ENCODE measurements at regions not wholly inside any gene's neighbourhood (a gene's known extent, or its start where the extent isn't known, plus 50 kb on each side); places are given as distances from the start of the nearest gene placed in this dataset.
"Not testable (repeated sequence)": the region's sequence is repeated elsewhere in the genome, so short reads cannot be mapped to it uniquely, and the experiment has no call there.

DNA sequence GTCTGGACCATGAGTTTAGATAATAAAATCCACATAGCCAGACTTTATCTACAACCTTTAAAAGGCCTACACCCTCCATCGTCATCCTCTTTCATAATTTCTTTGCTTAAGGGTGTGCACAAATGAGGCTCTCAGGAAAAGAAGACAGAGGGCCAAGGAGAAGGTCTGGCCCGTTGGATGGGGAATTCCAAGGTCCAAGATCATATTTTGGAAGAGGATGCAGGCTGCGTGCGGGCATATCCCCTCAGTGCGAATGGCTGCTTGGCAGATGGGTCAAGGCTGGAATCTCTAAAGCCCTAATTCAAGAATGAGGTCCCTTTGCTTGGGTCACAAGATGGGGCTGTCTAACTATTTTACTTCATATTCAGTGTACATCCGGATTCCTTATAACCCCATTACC, 782.2 kb upstream of the NCAM2 start:
- DNase-seq = no peak

DNA sequence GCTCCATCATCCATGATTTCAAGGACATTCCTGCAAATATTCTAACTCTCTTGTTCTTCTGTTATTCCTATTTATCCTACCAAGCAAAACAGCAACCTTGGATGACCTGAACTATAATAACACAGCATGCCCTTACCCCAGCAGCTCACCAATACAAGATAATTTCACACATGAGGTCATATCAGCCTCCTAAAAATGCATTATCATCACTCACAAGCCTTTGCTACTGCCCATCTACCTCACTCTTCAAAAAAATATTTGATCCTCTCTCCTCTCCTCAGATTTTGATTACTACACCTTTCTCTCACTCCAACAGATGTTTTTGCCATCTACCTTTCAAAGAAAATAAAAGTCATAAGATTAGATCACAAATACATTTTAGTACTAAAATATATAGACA, 777.6 kb upstream of the NCAM2 start:
- no peak for DNase-seq

DNA sequence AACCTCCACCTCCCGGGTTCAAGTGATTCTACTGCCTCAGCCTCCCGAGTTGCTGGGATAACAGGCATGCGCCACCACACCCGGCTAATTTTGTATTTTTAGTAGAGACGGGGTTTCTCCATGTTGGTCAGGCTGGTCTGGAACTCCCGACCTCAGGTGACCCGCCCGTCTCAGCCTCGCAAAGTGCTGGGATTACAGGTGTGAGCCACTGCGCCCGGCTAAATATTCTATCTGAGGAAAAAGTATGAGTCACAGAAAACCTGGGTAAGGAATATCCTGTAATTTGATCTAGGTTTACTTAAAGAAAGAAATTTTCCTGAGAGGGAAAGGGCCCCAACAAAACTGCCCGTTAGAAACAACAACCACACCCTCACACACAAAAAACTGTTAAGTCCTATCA, 776.2 kb upstream of the NCAM2 start:
- DNase-seq = not testable (repeated sequence)

DNA sequence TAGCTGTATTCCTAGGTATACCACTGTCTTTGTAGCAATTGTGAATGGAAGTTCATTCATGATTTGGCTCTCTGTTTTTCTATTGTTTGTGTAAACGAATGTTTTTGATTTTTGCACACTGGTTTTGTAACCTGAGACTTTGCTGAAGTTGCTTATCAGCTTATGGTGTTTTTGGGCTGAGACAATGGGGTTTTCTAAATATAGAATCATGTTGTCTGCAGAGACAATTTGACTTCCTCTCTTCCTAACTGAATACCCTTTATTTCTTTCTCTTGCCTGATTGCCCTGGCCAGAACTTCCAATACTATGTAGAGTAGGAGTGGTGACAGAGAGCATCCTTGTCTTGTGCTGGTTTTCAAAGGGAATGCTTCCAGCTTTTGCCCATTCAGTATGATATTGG, 761.6 kb upstream of the NCAM2 start:
- DNase-seq = not testable (repeated sequence)

DNA sequence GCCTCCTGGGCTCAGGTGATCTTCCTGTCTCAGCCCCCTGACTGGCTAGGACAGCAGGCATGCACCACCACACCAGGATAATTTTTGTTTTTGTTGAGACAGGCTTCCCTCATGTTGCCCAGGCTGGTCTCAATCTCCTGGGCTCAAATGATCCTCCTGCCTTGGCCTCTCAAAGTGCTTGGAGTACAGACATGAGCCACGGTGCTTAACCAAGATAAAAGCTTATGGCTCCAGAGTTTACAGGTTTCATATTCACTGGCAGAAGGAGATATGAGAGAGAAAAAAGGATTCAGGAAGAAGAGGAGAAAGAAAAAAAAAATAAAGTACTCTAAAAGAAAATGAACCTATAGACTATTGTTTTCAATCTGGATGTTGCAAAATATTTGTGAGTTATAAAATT, 748.8 kb upstream of the NCAM2 start:
- no peak for DNase-seq

DNA sequence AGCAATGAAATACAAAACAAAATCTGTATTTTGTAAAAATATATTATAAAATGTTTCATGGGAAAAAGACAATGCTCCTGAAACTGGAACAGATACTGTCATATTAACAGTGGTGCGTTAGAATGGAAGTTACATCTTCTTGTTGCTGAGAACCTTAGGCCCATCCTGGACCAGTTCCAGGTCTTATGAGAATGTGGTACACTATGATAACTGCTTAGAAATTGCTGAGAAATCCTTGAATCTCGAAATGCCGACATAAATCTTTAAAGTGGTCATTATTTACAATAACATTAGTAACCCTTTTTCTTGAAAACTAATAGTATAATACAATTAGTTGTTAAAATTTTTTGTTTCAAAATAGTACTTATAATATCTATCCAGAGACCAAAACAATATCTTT, 747.9 kb upstream of the NCAM2 start:
- DNase-seq = no peak

DNA sequence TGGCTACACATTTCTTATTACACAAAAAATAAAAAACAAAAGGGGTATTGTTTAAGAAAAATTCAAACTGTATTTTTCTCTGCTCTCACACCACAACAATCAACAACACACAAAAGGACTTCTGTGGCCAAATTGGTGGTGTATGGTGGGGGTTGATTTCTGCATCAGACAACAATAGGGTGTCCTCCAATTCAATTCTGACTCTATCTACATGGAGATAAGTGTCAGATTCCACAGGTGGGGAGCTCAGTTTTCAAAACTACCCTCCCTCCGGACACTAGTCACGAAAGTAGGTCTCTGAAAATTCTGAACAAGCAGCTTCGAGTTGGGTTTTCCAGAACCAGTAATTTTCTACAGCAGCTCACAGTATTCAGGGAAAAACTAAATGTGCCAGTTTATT, 744.9 kb upstream of the NCAM2 start:
- DNase-seq = no peak

DNA sequence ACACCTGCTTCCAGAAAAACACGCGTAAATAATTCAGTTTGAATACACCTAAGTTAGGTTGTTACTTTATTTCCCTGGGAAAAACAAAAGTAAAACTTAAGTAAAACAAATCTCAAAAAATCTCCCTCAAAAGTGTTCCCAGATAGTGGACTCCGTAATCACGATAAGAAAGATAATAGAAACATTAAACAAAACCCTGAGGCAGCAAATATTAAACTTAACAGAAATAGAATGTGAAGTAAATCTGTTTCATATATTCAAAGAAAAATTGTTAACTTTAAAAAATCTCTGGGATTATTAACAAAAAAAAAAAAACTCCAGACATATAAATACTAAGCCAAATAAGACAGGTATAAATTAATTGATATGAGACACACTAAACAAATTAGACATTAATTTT, 743.2 kb upstream of the NCAM2 start:
- no peak for DNase-seq

DNA sequence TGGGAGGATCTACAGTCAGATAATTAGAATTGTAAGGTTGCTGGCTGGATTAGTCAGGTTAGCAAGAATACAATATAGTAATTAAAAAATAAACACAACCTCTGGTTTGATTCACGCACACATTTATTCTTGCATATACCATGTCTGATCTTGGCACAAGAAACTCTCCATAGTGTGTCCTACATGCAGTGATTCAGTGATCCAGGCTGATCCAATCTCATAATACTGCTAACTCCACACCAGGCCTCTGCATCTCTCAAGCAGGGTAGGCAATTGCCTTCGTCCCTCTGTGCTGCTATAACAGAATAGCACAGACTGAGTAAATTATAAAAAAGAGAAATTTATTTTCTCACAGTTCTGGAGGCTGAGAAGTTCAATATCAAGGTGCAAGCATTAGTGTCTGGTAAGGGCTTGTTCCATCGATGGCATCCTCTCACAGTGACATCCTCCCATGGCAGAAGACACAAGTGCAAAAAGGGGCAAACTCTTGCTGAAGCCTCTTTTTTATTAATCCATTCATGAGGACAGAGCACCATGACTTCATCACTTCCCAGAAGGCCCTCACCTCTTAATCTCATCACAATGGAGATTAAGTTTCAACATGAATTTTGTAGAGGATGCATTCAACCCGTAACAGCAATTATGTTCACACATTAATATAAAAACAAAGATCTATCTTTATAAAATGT, 741.0 kb upstream of the NCAM2 start:
- no peak for DNase-seq

DNA sequence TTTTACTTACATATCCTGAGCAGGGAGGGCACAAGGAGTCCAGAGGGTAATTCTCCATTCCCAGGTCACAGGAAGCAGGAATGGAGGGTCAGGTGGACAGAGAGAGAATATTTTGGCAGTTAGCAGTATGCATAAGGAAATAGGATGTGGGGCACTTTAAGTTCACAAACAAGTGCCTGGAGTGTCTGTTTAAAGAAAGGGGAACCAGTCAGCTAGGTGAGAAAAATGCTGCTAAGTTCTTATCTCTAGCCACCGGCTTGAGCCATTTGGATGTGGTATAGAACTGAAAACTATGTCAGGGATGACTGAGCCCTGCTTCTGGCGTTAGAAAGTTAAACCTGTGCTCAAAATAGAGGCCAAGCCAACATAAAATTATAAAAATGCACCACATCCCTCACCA, 739.7 kb upstream of the NCAM2 start:
- no peak for DNase-seq

DNA sequence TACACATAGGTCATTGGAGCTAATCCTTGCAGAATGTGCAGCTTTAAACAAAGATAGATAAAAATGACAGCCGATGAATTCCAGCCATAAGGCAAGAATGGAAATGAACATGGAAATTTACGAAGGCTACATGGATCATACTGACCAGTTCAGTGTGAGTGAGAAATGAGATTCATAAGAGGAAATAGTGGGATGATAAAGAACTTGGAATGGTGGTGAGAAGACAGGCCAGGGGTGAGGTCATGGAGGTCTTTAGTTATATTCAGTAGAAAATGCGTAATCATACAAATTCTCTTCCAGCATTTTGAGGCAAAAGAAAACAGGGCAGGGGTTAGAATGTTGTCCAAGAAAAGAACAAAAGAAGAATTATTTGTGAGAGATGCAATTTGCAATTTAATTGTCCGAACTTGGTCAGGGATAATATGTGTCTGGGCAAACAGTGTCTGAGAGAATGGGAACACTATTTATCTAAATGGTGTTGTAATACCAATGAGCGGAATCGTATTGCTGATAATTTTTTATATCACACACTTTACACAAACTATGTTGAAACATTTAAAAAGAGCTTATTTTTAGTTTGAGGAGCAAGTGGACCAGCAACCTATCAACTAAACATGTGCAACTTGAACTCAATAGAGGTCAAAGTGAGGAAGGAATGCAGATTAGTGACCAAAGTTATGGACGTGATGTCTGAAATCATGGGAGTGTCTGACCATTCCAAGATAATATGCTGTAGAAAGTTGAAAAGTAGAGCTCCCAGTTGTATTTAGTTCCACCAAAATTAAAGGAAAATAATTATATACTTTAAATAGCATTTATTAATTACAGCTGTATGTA, 739.0 kb upstream of the NCAM2 start:
- no peak for DNase-seq

DNA sequence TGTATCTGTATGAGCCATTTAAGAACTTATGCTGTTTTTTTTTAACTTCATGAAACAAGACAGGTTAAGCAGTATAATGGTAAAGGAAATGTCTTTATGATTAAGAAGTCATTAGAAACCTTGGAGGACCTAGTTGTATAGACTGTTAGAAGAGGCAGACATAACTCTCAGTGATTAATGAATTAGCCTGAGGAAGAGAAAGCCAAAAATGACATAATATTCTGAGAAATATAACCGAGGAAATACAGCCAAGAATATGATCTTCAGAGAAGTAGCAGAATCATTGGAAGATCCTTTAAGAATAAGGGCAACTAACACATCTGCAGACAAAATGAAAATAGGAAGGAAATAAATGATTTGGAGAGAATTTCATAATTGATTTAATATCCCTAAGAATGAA, 738.1 kb upstream of the NCAM2 start:
- no peak for DNase-seq

DNA sequence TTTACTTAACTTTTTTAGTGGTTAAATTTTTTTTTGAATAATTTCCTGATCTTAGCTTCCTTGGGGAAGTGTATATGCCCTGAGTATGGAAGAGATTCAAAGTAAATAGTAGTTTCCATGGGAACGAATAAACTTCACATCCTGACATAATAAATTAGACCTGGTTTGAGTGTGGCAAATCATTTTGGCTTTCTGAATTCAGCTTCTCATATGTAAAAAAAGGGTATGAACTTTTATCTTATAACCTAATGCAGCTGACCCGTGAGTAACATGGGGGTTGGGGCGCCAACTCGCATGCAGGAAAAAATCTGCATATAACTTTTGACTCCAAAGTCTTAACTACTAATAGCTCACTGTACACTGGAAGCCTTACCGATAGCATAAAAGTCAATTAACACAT, 736.8 kb upstream of the NCAM2 start:
- DNase-seq = no peak

DNA sequence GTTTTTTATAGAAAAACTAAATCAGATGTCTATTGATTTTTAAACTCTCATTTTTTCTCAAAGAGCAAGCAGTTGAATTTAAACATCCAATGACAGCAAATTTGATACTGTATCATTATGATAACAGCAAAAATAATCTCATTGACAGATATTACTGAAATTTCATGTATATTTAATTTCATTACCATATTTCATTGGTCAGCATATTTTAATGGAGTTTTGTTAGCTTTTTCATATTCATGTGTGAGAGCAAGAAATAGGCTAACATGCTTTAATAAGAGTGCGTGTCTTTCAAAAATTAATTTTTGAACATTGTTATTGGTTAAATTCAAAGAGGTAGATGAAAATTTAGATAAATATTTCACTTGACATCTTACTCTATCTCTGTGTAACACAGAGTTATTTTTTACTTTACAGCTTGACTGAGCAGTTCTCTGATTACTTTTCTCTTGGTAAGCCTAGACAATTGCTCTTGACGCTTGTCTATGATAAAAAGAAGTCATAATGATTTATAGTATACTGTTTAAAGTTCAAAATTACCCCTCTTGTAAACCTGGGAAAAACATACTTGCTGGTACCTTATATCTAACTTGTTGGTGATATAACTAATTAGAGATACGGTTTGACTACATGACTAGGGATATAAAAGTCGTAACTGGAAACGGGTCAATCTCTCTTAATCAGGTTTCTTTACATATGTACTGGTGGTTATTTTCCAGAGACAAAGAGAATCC, 732.3 kb upstream of the NCAM2 start:
- DNase-seq = no peak

DNA sequence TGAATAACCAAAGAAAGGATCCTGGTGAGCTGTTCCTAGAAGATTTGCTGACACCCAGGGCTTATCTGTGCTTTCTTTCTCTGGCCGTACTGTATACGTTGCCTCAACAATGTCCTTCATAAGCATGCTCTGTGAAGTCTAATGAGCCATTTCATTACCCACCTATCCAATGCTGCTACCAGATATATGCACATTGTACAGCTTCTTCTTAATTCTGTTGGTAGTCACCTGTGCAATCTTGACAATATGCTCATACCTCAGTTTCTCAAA, 731.8 kb upstream of the NCAM2 start:
- no peak for DNase-seq

DNA sequence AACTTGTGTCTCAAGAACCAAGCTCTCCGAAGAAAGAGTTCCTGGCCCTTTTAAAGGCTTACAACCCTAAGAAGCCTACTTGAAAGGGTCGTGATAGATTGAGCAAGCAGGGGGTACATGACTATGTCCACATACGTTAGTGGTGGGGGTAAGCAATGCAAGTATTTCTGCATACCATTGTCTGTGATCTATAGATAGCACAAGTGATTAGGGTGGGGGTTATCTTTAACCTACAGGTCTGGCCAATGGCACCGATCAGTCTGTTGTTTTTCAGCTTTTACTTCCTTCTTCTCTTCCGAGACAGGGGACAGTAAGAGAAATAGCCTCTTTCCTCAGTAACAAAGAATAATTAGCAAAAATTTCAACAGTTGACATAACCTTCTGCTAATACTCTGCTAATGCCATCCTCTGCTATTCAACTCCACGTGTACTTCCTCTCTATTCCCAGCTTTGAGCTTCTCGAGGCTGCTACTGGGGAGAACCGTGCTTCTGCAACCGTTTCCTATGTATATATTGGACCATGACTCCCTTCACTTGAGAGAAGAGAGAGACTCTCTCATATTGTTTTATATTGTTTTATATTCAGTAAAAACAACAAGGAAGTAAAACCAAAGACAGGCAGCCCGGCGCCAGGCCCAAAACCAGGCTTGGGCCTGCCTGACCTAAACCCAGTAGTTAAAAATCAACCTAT, 727.7 kb upstream of the NCAM2 start:
- no peak for DNase-seq

DNA sequence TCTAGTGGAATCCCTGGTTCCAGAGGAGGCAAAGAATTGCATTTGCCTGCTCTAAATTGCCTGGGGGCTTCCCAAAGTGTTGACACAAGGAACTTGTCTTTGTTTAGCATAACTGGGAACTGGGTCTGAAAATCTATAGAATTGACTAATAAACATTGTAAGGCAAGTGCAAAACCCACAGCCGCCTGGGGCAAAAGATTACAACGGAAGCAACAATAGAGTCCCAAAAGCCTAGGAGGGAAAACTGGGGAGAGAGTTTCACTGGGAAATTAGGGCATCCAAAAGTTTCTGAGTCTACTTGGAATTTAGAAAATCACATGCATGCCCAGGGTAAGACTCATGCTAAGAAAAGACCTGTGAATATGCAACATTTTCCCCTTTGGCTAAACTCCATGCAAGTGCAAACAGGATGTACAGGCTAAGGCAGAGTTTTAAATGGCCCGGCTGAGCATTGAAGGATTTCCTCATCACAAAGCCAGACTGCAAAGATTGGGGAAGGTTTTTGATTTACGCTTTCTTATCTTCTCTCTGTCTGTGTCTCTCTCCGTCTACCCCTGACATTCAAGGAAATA, 725.3 kb upstream of the NCAM2 start:
- DNase-seq = no peak

DNA sequence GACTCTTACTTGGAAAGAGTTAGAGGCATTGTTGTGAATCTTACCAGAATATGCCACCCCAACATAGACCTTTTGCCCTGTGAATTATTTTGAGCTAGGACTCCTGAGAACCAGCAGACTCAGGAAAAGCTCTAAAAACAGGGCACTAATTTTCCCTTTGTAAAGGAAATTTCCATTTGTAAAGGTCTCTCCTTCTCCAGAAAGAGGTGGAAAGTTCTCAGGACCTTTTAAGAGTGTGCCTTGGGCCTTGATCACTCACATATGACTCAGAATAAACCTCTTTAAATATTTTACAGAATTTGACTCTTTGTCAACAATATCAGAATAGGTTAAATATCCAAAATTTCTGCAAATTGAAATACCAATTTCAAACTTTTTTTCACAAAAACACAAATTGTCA, 721.8 kb upstream of the NCAM2 start:
- DNase-seq = no peak

DNA sequence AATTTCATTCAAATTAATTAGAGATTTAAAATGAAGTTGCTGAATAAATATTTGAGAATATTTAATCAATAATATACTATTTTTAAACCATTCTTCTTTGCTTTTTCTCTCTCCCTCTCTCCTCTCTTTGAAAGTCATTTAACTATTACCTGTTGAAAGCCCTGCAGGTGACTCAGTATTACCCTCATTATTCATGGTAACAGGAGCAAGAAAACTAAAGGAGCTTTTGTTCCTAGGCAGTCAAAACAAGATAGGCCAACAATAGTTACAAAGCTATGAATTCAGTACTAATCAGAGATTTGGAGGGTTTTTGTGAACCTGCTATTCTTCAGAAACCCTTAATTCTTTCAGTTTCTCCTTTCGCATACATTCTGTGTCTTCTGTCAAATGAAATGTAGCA, 721.3 kb upstream of the NCAM2 start:
- no peak for DNase-seq

DNA sequence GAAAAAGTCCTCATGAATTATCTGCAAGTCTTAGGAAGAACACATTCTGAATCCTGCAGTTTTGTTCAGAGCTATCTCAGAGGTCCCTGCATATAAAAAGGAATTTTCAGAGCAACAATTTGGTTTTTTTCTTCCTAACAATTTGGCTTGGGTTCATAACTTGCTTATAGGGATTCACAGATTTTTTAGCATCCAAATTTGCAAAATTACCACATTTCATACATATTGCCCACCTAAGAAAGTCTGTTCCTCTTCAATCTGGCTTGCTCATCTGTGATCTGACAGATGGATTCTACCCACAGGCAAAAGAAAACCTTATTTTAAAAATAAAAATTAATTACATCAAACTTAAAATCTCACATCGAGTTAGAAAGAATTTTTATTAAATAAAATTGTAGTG, 714.4 kb upstream of the NCAM2 start:
- DNase-seq = no peak

DNA sequence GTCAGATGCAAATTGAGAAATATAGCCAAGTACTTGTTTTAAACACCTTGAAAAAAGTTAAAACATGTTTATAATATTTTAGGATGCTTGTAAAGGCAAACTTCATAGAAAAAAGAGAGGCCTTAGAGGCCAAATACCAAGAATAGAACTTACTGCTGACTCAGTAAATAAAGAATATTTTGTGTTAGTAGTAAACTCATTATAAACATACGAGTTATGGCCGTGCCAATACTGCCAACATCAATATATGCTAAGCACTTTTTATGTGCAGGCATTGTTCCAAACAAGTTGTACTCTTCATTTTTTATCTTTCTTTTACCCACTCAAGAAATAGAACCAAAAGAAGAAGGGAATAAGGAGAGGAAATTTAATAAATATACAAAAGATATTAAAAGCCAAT, 705.9 kb upstream of the NCAM2 start:
- DNase-seq = no peak

DNA sequence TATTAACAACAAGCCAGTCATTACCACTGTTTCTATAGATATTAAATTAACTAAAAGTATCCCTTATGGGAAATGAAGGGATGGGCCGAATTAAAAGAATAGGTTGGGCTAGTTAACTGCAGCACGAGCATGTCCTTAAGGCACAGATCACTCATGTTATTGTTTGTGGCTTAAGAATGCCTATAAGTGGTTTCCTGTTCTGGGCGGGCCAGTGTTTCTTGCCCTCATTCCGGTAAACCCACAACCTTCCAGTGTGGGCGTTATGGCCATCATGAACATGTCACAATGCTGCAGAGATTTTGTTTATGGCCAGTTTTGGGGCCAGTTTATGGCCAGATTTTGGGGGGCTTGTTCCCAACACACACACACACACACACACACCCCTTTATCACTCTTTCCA, 705.4 kb upstream of the NCAM2 start:
- not testable (repeated sequence) for DNase-seq

DNA sequence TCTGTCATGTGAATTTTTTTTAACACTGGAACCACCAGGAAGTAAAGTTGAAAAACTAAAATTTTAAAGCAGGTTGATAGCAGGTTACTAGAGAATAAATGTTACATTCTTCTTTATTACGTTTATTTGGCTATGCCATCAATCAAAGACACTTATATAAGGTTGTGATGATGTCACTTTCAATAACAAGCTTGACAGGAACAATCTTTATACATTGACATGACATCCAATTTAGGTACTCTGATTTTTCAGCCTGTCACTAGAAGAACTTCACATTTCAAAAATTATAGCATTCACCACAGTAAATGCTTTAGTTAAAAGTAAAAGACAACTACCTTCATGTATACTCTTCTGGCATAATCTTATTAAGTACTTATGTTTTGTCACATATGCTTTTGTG, 696.8 kb upstream of the NCAM2 start:
- DNase-seq = no peak

Data from GOT3 (cell line).